K562 (cell line): ENCODE measurements at regions not wholly inside any gene's neighbourhood (a gene's known extent, or its start where the extent isn't known, plus 50 kb on each side); places are given as distances from the start of the nearest gene placed in this dataset.

Experiments used
- ATAC-seq: fragments of 200-7000 bp; cut with Tn5 transposase; 3 replicates; pipeline ENCODE4 v1.9.1; 2020; ENCODE audit warnings: moderate library complexity
- BruUV-seq: library from RNA; stranded (reverse); fragments of 400-500 nt; replicated peaks from 2 replicates; lab custom pipeline; 2021; lab: Mats Ljungman, UMichigan
- CTCF ChIA-PET: fragments of 300-600 bp; formaldehyde crosslinking; extraction: SDS; loops from one replicate; lab custom pipeline; 2021; ENCODE audit warnings: low intra/inter-chr PET ratio; lab: Yijun Ruan, JAX
- POLR2A ChIA-PET: fragments of 300-600, 350-650 bp; sonication (Branson Sonifier 250); formaldehyde crosslinking; extraction: SDS; loops from one replicate; lab custom pipeline; 2021; ENCODE audit warnings: antibody characterized with exemption, inconsistent platforms; lab: Yijun Ruan, JAX
- DNase-seq, 4 experiments: peaks; one replicate each; pipeline versions ENCODE4 v3.0.0 to v3.0.0-alpha.2; 2011 to 2018; ENCODE audit warnings: low spot score in 3 of 4, mixed read lengths in 3 of 4; ENCODE audit errors: extremely low read depth in 1 of 4
- FAIRE-seq: peaks from 2 replicates; lab custom pipeline; 2011; peaks lifted over from hg19 to GRCh38; lab: Jason Lieb, UNC
- H2AFZ ChIP-seq: 2 replicates; pipeline ENCODE4 v1.6.0; 2011; ENCODE audit warnings: low read depth, low read length, control low read depth, inconsistent platforms
- H3K27ac ChIP-seq: fragments of 200-600 bp; 3 replicates; pipeline ENCODE4 v1.8.0; 2011; ENCODE audit warnings: low read depth, mild to moderate bottlenecking, control low read depth, inconsistent platforms, low read length, moderate library complexity, mixed read lengths; ENCODE audit errors: extremely low read depth
- H3K27me3 ChIP-seq, 2 experiments: fragments of 300-600 bp in 1 of 2; 2 replicates in 1 of 2; 3 replicates in 1 of 2; pipeline versions ENCODE4 v1.6.0 to v1.8.0; 2011; ENCODE audit warnings: inconsistent platforms in 2 of 2, low read length in 2 of 2, mild to moderate bottlenecking in 1 of 2, mixed read lengths in 1 of 2, moderate library complexity in 1 of 2; ENCODE audit not compliant: control insufficient read depth in 2 of 2, insufficient read depth in 2 of 2
- H3K36me3 ChIP-seq: fragments of 300-600 bp; 3 replicates; pipeline ENCODE4 v1.8.0; 2011; ENCODE audit warnings: mild to moderate bottlenecking, low read length, inconsistent platforms; ENCODE audit not compliant: control insufficient read depth, insufficient read depth
- H3K4me1 ChIP-seq, 2 experiments: fragments of 200-600 bp in 1 of 2; replicated peaks in 1 of 2; 2 replicates in 1 of 2; 3 replicates in 1 of 2; pipeline versions ENCODE4 v1.5.1 to v1.8.0; 2011; ENCODE audit warnings: inconsistent platforms in 2 of 2, low read length in 2 of 2, mild to moderate bottlenecking in 1 of 2, mixed read lengths in 1 of 2, moderate library complexity in 1 of 2; ENCODE audit not compliant: control insufficient read depth in 2 of 2, insufficient read depth in 2 of 2
- H3K4me2 ChIP-seq: 2 replicates; pipeline ENCODE4 v1.6.1; 2011; ENCODE audit warnings: low read length, control low read depth, inconsistent platforms, mixed read lengths; ENCODE audit not compliant: insufficient read depth
- H3K4me3 ChIP-seq: fragments of 200-600 bp; sonication (generic), shearing (Covaris generic); 2 replicates; pipeline ENCODE4 v1.5.1; 2016; ENCODE audit warnings: control low read depth, inconsistent platforms
- H3K79me2 ChIP-seq: fragments of 200-600 bp; 3 replicates; pipeline ENCODE4 v1.8.0; 2011; ENCODE audit warnings: low read length, inconsistent platforms; ENCODE audit not compliant: control insufficient read depth, insufficient read depth
- H3K9ac ChIP-seq, 2 experiments: 2 replicates each; pipeline versions ENCODE4 v1.6.0 to v1.6.1; 2011; ENCODE audit warnings: low read depth in 2 of 2, low read length in 2 of 2, control low read depth in 1 of 2, inconsistent platforms in 1 of 2, mild to moderate bottlenecking in 1 of 2, mixed read lengths in 1 of 2; ENCODE audit not compliant: insufficient read depth in 1 of 2
- H3K9me1 ChIP-seq: one replicate; pipeline ENCODE4 v1.6.0; 2011; ENCODE audit warnings: inconsistent platforms, mild to moderate bottlenecking, low read length, moderate library complexity; ENCODE audit not compliant: control insufficient read depth, insufficient read depth
- H3K9me3 ChIP-seq: replicated peaks from 2 replicates; pipeline ENCODE4 v1.5.1; 2011; ENCODE audit warnings: low read depth, low read length, inconsistent platforms; ENCODE audit not compliant: control insufficient read depth, insufficient read depth
- H4K20me1 ChIP-seq: replicated peaks from 2 replicates; pipeline ENCODE4 v1.6.1; 2011; ENCODE audit warnings: low read length, inconsistent platforms, mixed read lengths; ENCODE audit not compliant: control insufficient read depth, insufficient read depth
- HEY1 ChIP-seq: fragments of 250-450 bp; sonication (Bioruptor Pico); IDR thresholded peaks from 2 replicates; pipeline ENCODE4 v1.5.0; 2020; ENCODE audit warnings: mild to moderate bottlenecking, moderate library complexity, borderline replicate concordance
- HOXB6 ChIP-seq: fragments of 250-450 bp; sonication (Bioruptor Pico); IDR thresholded peaks from 2 replicates; pipeline ENCODE4 v1.5.1; 2022; ENCODE audit warnings: mild to moderate bottlenecking, borderline replicate concordance
- JUNB ChIP-seq: fragments of 450-650 bp; formaldehyde crosslinking; conservative IDR thresholded peaks from 2 replicates; pipeline ENCODE4 v1.4.0; 2020; ENCODE audit warnings: mild to moderate bottlenecking
- NFIX ChIP-seq: fragments of 250-450 bp; sonication (Bioruptor Pico); IDR thresholded peaks from 2 replicates; pipeline ENCODE4 v1.4.0; 2020; ENCODE audit warnings: low read depth, mild to moderate bottlenecking, moderate library complexity
- NUFIP1 ChIP-seq: fragments of 450-650 bp; IDR thresholded peaks from 2 replicates; pipeline ENCODE4 v1.6.1; 2018; ENCODE audit not compliant: partially characterized antibody
- POLR2G ChIP-seq: fragments of 200-400 bp; formaldehyde crosslinking; IDR thresholded peaks from 2 replicates; pipeline ENCODE4 v1.6.1; 2017; ENCODE audit warnings: low read depth, mild to moderate bottlenecking, antibody characterized with exemption, low read length, moderate library complexity
- SAFB2 ChIP-seq: fragments of 200-400 bp; formaldehyde crosslinking; IDR thresholded peaks from 2 replicates; pipeline ENCODE4 v1.6.1; 2018; ENCODE audit warnings: borderline replicate concordance, low read length, low read depth, moderate library complexity; ENCODE audit not compliant: severe bottlenecking
- TCFL5 ChIP-seq: fragments of 250-450 bp; sonication (Bioruptor Pico); conservative IDR thresholded peaks from 2 replicates; pipeline ENCODE4 v1.6.1; 2021; ENCODE audit warnings: mild to moderate bottlenecking, moderate library complexity, matching md5 sums
- WHSC1 ChIP-seq: IDR thresholded peaks from one replicate; pipeline ENCODE4 v1.6.1; 2012; ENCODE audit warnings: low read length, control low read depth, inconsistent platforms
- XRCC5 ChIP-seq: fragments of 200-400 bp; formaldehyde crosslinking; IDR thresholded peaks from 2 replicates; pipeline ENCODE4 v1.6.1; 2017; ENCODE audit warnings: low read depth, mild to moderate bottlenecking, low read length
- ZFP30 ChIP-seq: fragments of 250-450 bp; sonication (Bioruptor Pico); IDR thresholded peaks from 2 replicates; pipeline ENCODE4 v1.8.0; 2022; ENCODE audit warnings: moderate library complexity, mild to moderate bottlenecking, inconsistent platforms, borderline replicate concordance
- ZNF75A ChIP-seq: fragments of 450-650 bp; formaldehyde crosslinking; IDR thresholded peaks from 2 replicates; pipeline ENCODE4 v1.4.0; 2020; ENCODE audit warnings: mild to moderate bottlenecking
- ZSCAN32 ChIP-seq: fragments of 450-650 bp; formaldehyde crosslinking; IDR thresholded peaks from 2 replicates; pipeline ENCODE4 v1.4.0; 2020; ENCODE audit warnings: mild to moderate bottlenecking, moderate library complexity
- WGBS: fragments of 100-300 bp; shearing (Covaris generic); methylation state at CpG from one replicate; pipeline ENCODE4 v1.1.6; 2016; ENCODE audit warnings: low coverage, mixed read lengths; ENCODE audit not compliant: insufficient coverage; ENCODE audit errors: missing lambda C conversion rate; 5-methylcytosine and 5-hydroxymethylcytosine counted together
- in situ Hi-C: fragments of 300-500 bp; cut with MboI; formaldehyde crosslinking; loops from 4 replicates; pipeline ENCODE4 v1.15.0; 2018; ENCODE audit warnings: inconsistent platforms, mixed read lengths
- intact Hi-C: fragments of 100-400 bp; cut with micrococcal nuclease; formaldehyde crosslinking; loops from 2 replicates; pipeline ENCODE4 v1.14.2; 2022

GRCh38 chr5:74252044-74252443, 388.5 kb downstream of the ENC1 start:
- H4K20me1 ChIP-seq = no peaks in the 10 kb centered on the region
- POLR2A ChIA-PET = no interaction called here
- H3K36me3 ChIP-seq = no peaks in the 10 kb centered on the region
- no peaks in the 10 kb centered on the region; a peak in 2 of 5 replicates for H3K4me1 ChIP-seq
- H3K4me2 ChIP-seq = no peak overlapping the region
- BruUV-seq = no TSS peak
- H3K79me2 ChIP-seq = no peaks in the 10 kb centered on the region
- no peaks in the 10 kb centered on the region for H3K9me3 ChIP-seq
- no peaks in the 10 kb centered on the region for H3K9me1 ChIP-seq
- CTCF ChIA-PET = interaction anchor here (0.6 kb wide), 1 partner anchor 135 kb away, joined by 3 read pairs; no protein-coding TSS in a partner anchor
- no peak overlapping the region for H3K27ac ChIP-seq
- DNase-seq (no peak), ATAC-seq (no peak), FAIRE-seq (no peak)
- WGBS = 0% methylated on average over 2 of the region's 2 CpGs
- intact Hi-C loops = no loop called here
- TF ChIP-seq POLR2G (no peak), NFIX (CRISPR knock-in tag) (no peak), XRCC5 (no peak), HOXB6 (CRISPR knock-in tag) (no peak), ZFP30 (CRISPR knock-in tag) (no peak), HEY1 (no peak), ZNF75A (CRISPR knock-in tag) (no peak), TCFL5 (CRISPR knock-in tag) (no peak), SAFB2 (no peak), JUNB (CRISPR knock-in tag) (no peak), WHSC1 (no peak), NUFIP1 (no peak), ZSCAN32 (no peak)
- H2AFZ ChIP-seq = no peak overlapping the region
- no peak overlapping the region for H3K4me3 ChIP-seq
- in situ Hi-C loops = no loop called here
- no peak overlapping the region for H3K9ac ChIP-seq
- H3K27me3 ChIP-seq = peaks cover 0 to 2% of the 10 kb centered on the region in 2 experiments; a peak in 1 of 5 replicates
